CD4-positive, alpha-beta T cell (primary cell): ENCODE measurements at regions not wholly inside any gene's neighbourhood (a gene's known extent, or its start where the extent isn't known, plus 50 kb on each side); places are given as distances from the start of the nearest gene placed in this dataset.

ENCODE experiments used
- ATAC-seq: fragments of 200-7000 bp; cut with Tn5 transposase; one replicate; pipeline ENCODE4 v1.10.0; 2022; ENCODE audit warnings: mild to moderate bottlenecking; ENCODE audit not compliant: poor library complexity
- CTCF ChIA-PET: fragments of 350-600 bp; sonication (Branson Sonifier 250); formaldehyde crosslinking; loops from one replicate; lab custom pipeline; 2021; ENCODE audit warnings: antibody characterized with exemption, inconsistent platforms; lab: Charles Lee
- POLR2A ChIA-PET: fragments of 350-600 bp; sonication (Branson Sonifier 250); formaldehyde crosslinking; loops from one replicate; lab custom pipeline; 2021; ENCODE audit warnings: antibody characterized with exemption, inconsistent platforms; lab: Charles Lee
- DNase-seq, 14 experiments: peaks; one replicate each; pipeline ENCODE4 v3.0.0-alpha.2; 2013 to 2020; ENCODE audit warnings: mixed read lengths in 2 of 14
- H3K27ac ChIP-seq, 2 donors: one replicate each; pipeline versions ENCODE4 v1.5.1 to v1.7.0; 2013; ENCODE audit warnings: low read length in 2 of 2, low read depth in 1 of 2, mild to moderate bottlenecking in 1 of 2
- H3K27me3 ChIP-seq, 2 experiments: 1 replicate in 1 of 2; 2 replicates in 1 of 2; pipeline versions ENCODE4 v1.6.1 to v1.7.0; 2013; ENCODE audit warnings: low read length in 2 of 2, control low read depth in 1 of 2, mild to moderate bottlenecking in 1 of 2, moderate library complexity in 1 of 2; ENCODE audit not compliant: insufficient read depth in 2 of 2, control insufficient read depth in 1 of 2
- H3K36me3 ChIP-seq: one replicate; pipeline ENCODE4 v1.6.1; 2013; ENCODE audit warnings: low read length, control low read depth; ENCODE audit not compliant: insufficient read depth
- H3K4me1 ChIP-seq: one replicate; pipeline ENCODE4 v1.6.1; 2013; ENCODE audit warnings: low read length, control low read depth; ENCODE audit not compliant: insufficient read depth
- H3K4me3 ChIP-seq: one replicate; pipeline ENCODE4 v1.5.1; 2013; ENCODE audit warnings: mild to moderate bottlenecking, low read length, moderate library complexity
- H3K9me3 ChIP-seq, 2 experiments: 1 replicate in 1 of 2; 2 replicates in 1 of 2; pipeline versions ENCODE4 v1.6.1 to v1.7.0; 2013; ENCODE audit warnings: low read length in 2 of 2, mild to moderate bottlenecking in 2 of 2, control low read depth in 1 of 2, moderate library complexity in 1 of 2; ENCODE audit not compliant: control insufficient read depth in 1 of 2, insufficient read depth in 1 of 2
- H3K27ac Mint-ChIP-seq: one replicate; pipeline ENCODE4 v1.8.0; 2020; ENCODE audit warnings: mixed read lengths
- H3K27me3 Mint-ChIP-seq: one replicate; pipeline ENCODE4 v1.8.0; 2021; ENCODE audit warnings: mixed read lengths
- H3K36me3 Mint-ChIP-seq: one replicate; pipeline ENCODE4 v1.8.0; 2021; ENCODE audit warnings: low read depth, mixed read lengths
- H3K4me1 Mint-ChIP-seq: one replicate; pipeline ENCODE4 v1.8.0; 2021; ENCODE audit warnings: low read depth, mixed read lengths
- H3K4me3 Mint-ChIP-seq: one replicate; pipeline ENCODE4 v1.8.0; 2020; ENCODE audit warnings: mild to moderate bottlenecking, mixed read lengths
- H3K9me3 Mint-ChIP-seq: one replicate; pipeline ENCODE4 v1.8.0; 2020; ENCODE audit warnings: mixed read lengths
- CTCF ChIP-seq: fragments of 200-600 bp; IDR thresholded peaks from one replicate; pipeline ENCODE4 v1.8.0; 2022; ENCODE audit warnings: antibody characterized with exemption, mild to moderate bottlenecking
- intact Hi-C, 2 experiments: fragments of 100-400 bp; cut with DNase I in 1 of 2; cut with micrococcal nuclease in 1 of 2; formaldehyde crosslinking; loops; one replicate each; pipeline versions ENCODE4 v1.15.1 to v1.9.0; 2023 to 2025; cut with DNase I, micrococcal nuclease

- no peak for ATAC-seq
- CTCF ChIA-PET: no interaction called here
- peaks cover 6% of the 10 kb centered on the region for H3K9me3 Mint-ChIP-seq
Observed at GRCh38 chr3:74329096-74329495, 285.4 kb downstream of the CNTN3 start.

GRCh38 chr3:74328435-74328834 lies 286.0 kb downstream of the CNTN3 start:
- DNase-seq: no peak
- CTCF ChIA-PET: no interaction called here

More at GRCh38 chr3:74329096-74329495, 285.4 kb downstream of the CNTN3 start:
- H3K27ac ChIP-seq: no peak overlapping the region
- H3K27me3 ChIP-seq: no peaks in the 10 kb centered on the region
- H3K4me3 Mint-ChIP-seq: no peak overlapping the region
- no peak overlapping the region for H3K4me3 ChIP-seq
- H3K36me3 ChIP-seq: no peaks in the 10 kb centered on the region
- TF ChIP-seq CTCF: no peak
- peaks cover 0 to 3% of the 10 kb centered on the region in 2 experiments for H3K9me3 ChIP-seq
- DNase-seq: no peak
- intact Hi-C loops: no loop called here
- H3K36me3 Mint-ChIP-seq: no peaks in the 10 kb centered on the region
- no peaks in the 10 kb centered on the region for H3K27me3 Mint-ChIP-seq
- H3K4me1 ChIP-seq: no peaks in the 10 kb centered on the region
- H3K27ac Mint-ChIP-seq: no peak overlapping the region
- POLR2A ChIA-PET: no interaction called here
- no peaks in the 10 kb centered on the region for H3K4me1 Mint-ChIP-seq

GRCh38 chr3:74315291-74315690 lies 299.2 kb downstream of the CNTN3 start:
- Mint-ChIP-seq H3K9me3 (peaks cover 4% of the 10 kb centered on the region), H3K36me3 (no peaks in the 10 kb centered on the region), H3K4me1 (no peaks in the 10 kb centered on the region), H3K4me3 (no peak overlapping the region), H3K27me3 (no peaks in the 10 kb centered on the region), H3K27ac (no peak overlapping the region)
- POLR2A ChIA-PET: no interaction called here
- Histone ChIP-seq H3K27me3 (no peaks in the 10 kb centered on the region), H3K9me3 (peaks cover 0 to 5% of the 10 kb centered on the region in 2 experiments), H3K4me3 (no peak overlapping the region), H3K4me1 (no peaks in the 10 kb centered on the region), H3K36me3 (no peaks in the 10 kb centered on the region), H3K27ac (no peak overlapping the region)
- no peak for ATAC-seq
- intact Hi-C loops: no loop called here
- DNase-seq: no peak
- no peak for TF ChIP-seq CTCF
- CTCF ChIA-PET: no interaction called here

More at GRCh38 chr3:74328435-74328834, 286.0 kb downstream of the CNTN3 start:
- Mint-ChIP-seq H3K27me3 (no peaks in the 10 kb centered on the region), H3K4me1 (no peaks in the 10 kb centered on the region), H3K4me3 (no peak overlapping the region), H3K9me3 (peaks cover 6% of the 10 kb centered on the region), H3K36me3 (no peaks in the 10 kb centered on the region), H3K27ac (no peak overlapping the region)
- Histone ChIP-seq H3K4me3 (no peak overlapping the region), H3K9me3 (peaks cover 0 to 3% of the 10 kb centered on the region in 2 experiments), H3K27me3 (no peaks in the 10 kb centered on the region), H3K36me3 (no peaks in the 10 kb centered on the region), H3K27ac (no peak overlapping the region), H3K4me1 (no peaks in the 10 kb centered on the region)
- TF ChIP-seq CTCF: no peak
- intact Hi-C loops: no loop called here
- POLR2A ChIA-PET: no interaction called here
- no peak for ATAC-seq
